ENCODE measurements at regions not wholly inside any gene's neighbourhood (a gene's known extent, or its start where the extent isn't known, plus 50 kb on each side); places are given as distances from the start of the nearest gene placed in this dataset.

- H4K20me1 ChIP-seq (ENCODE audit: low read length) = no peaks in the 10 kb centered on the region
- no peak overlapping the region for H2AFZ ChIP-seq (ENCODE audit: low read length)
- CTCF ChIA-PET = no interaction called here
- no peaks in the 10 kb centered on the region for H3K4me1 ChIP-seq (ENCODE audit: insufficient read depth, low read length)
- ATAC-seq = no peak
- no peaks in the 10 kb centered on the region for H3F3A ChIP-seq (ENCODE audit: low read length, unreplicated experiment)
- no peak for DNase-seq
- no peak overlapping the region for H3K9ac ChIP-seq (ENCODE audit: low read length)
- POLR2A ChIA-PET (ENCODE audit: unreplicated experiment) = no interaction called here
- no peak overlapping the region for H3K4me2 ChIP-seq (ENCODE audit: low read length)
- H3K27me3 ChIP-seq (ENCODE audit: low read length) = peaks cover 59% of the 10 kb centered on the region
- H3K9me2 ChIP-seq (replicated peaks; ENCODE audit: low read length) = no peaks in the 10 kb centered on the region
- no peaks in the 10 kb centered on the region for H3K36me3 ChIP-seq (ENCODE audit: low read depth, low read length)
- no peaks in the 10 kb centered on the region for H3K79me2 ChIP-seq (ENCODE audit: low read length)
- BruUV-seq (replicated peaks) = no TSS peak
- H3K9me3 ChIP-seq (ENCODE audit: low read length) = no peaks in the 10 kb centered on the region
- H3K4me3 ChIP-seq (ENCODE audit: low read length) = no peak overlapping the region
- intact Hi-C loops (cut with micrococcal nuclease) = no loop called here
- TF ChIP-seq EZH2 (IDR thresholded peaks at IDR 0.05; ENCODE audit: low read length, unreplicated experiment) (no peak), CTCF (conservative IDR thresholded peaks at IDR 0.05; ENCODE audit: low read depth, low read length) (no peak), EZH2phosphoT487 (IDR thresholded peaks at IDR 0.05; ENCODE audit: borderline replicate concordance, low read length) (no peak)
- no peak overlapping the region for H3K27ac ChIP-seq (ENCODE audit: low read length)
Measured at GRCh38 chr17:45660474-45660873, 123.6 kb upstream of the CRHR1 start.

- TF ChIP-seq EZH2 (IDR thresholded peaks at IDR 0.05; ENCODE audit: low read length, unreplicated experiment) = no peak
- no peak for TF ChIP-seq EZH2phosphoT487 (IDR thresholded peaks at IDR 0.05; ENCODE audit: borderline replicate concordance, low read length)
- TF ChIP-seq CTCF (conservative IDR thresholded peaks at IDR 0.05; ENCODE audit: low read depth, low read length) = no peak
- Histone ChIP-seq H2AFZ (ENCODE audit: low read length) (no peak overlapping the region), H3K27ac (ENCODE audit: low read length) (no peak overlapping the region), H3K4me2 (ENCODE audit: low read length) (no peak overlapping the region), H3K4me1 (ENCODE audit: insufficient read depth, low read length) (no peaks in the 10 kb centered on the region), H3K9me2 (replicated peaks; ENCODE audit: low read length) (no peaks in the 10 kb centered on the region), H3K36me3 (ENCODE audit: low read depth, low read length) (no peaks in the 10 kb centered on the region), H3K9ac (ENCODE audit: low read length) (no peak overlapping the region), H3K27me3 (ENCODE audit: low read length) (peaks cover 67% of the 10 kb centered on the region), H4K20me1 (ENCODE audit: low read length) (no peaks in the 10 kb centered on the region), H3K4me3 (ENCODE audit: low read length) (no peak overlapping the region), H3K79me2 (ENCODE audit: low read length) (no peaks in the 10 kb centered on the region), H3K9me3 (ENCODE audit: low read length) (no peaks in the 10 kb centered on the region), H3F3A (ENCODE audit: low read length, unreplicated experiment) (no peaks in the 10 kb centered on the region)
- POLR2A ChIA-PET (ENCODE audit: unreplicated experiment) = no interaction called here
- no peak for DNase-seq
- intact Hi-C loops (cut with micrococcal nuclease) = no loop called here
- no TSS peak for BruUV-seq (replicated peaks)
- no peak for ATAC-seq
- CTCF ChIA-PET = interaction anchor here (0.5 to 1.2 kb wide), 2 partner anchors 22 to 342 kb away, joined by 3 to 4 read pairs; no protein-coding TSS in a partner anchor
Measured at GRCh38 chr17:45662432-45662831, 121.7 kb upstream of the CRHR1 start.

DNA sequence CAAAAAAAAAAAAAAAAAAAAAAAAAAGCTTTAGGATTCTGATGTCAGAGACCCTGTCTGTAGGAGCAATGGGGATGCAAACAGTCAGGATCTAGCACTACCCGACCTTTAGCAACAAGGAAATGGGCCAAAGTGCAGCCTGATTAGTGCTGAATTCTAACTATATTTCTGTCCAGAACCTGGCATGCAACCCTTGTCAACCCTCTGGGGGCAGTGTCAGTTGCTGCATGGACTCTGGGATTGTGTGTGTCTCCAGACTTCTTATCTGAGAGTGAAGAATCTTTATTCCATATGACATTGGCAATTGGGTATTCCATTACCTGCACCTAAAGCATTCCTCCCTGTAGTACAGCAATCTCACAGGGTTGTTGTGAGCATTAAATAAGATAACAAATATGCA lies 120.3 kb upstream of the CRHR1 start:
- no peaks in the 10 kb centered on the region for H3K79me2 ChIP-seq (ENCODE audit: low read length)
- no TSS peak for BruUV-seq (replicated peaks)
- CTCF ChIA-PET = no interaction called here
- no peaks in the 10 kb centered on the region for H4K20me1 ChIP-seq (ENCODE audit: low read length)
- H3K36me3 ChIP-seq (ENCODE audit: low read depth, low read length) = no peaks in the 10 kb centered on the region
- H2AFZ ChIP-seq (ENCODE audit: low read length) = no peak overlapping the region
- DNase-seq (peak; percentile 20), ATAC-seq (peak; percentile 57; the same call in 1 of the 2 replicates)
- H3K4me2 ChIP-seq (ENCODE audit: low read length) = no peak overlapping the region
- intact Hi-C loops (cut with micrococcal nuclease) = no loop called here
- H3K9me3 ChIP-seq (ENCODE audit: low read length) = no peaks in the 10 kb centered on the region
- H3K9me2 ChIP-seq (replicated peaks; ENCODE audit: low read length) = no peaks in the 10 kb centered on the region
- peaks cover 64% of the 10 kb centered on the region for H3K27me3 ChIP-seq (ENCODE audit: low read length)
- POLR2A ChIA-PET (ENCODE audit: unreplicated experiment) = no interaction called here
- no peak overlapping the region for H3K9ac ChIP-seq (ENCODE audit: low read length)
- no peak overlapping the region for H3K27ac ChIP-seq (ENCODE audit: low read length)
- H3K4me3 ChIP-seq (ENCODE audit: low read length) = no peak overlapping the region
- H3F3A ChIP-seq (ENCODE audit: low read length, unreplicated experiment) = no peaks in the 10 kb centered on the region
- H3K4me1 ChIP-seq (ENCODE audit: insufficient read depth, low read length) = no peaks in the 10 kb centered on the region
- TF ChIP-seq EZH2 (IDR thresholded peaks at IDR 0.05; ENCODE audit: low read length, unreplicated experiment) (no peak), CTCF (conservative IDR thresholded peaks at IDR 0.05; ENCODE audit: low read depth, low read length) (no peak; the same call in 1 of the 2 replicates), EZH2phosphoT487 (IDR thresholded peaks at IDR 0.05; ENCODE audit: borderline replicate concordance, low read length) (no peak)
